GM12892 (cell line): ENCODE measurements at regions not wholly inside any gene's neighbourhood (a gene's known extent, or its start where the extent isn't known, plus 50 kb on each side); places are given as distances from the start of the nearest gene placed in this dataset.

Source experiments
- DNase-seq: peaks from one replicate; pipeline ENCODE4 v3.0.0; 2011; ENCODE audit not compliant: insufficient read length
- FAIRE-seq: peaks from 2 replicates; lab custom pipeline; 2011; peaks lifted over from hg19 to GRCh38; lab: Jason Lieb, UNC
- POLR2A ChIP-seq: IDR thresholded peaks from 2 replicates; pipeline ENCODE4 v1.6.1; 2011; ENCODE audit warnings: low read depth, low read length, control low read depth
- POLR2AphosphoS5 ChIP-seq: IDR thresholded peaks from 2 replicates; pipeline ENCODE4 v1.6.1; 2011; ENCODE audit warnings: low read depth, low read length, control low read depth
- TAF1 ChIP-seq: IDR thresholded peaks from 2 replicates; pipeline ENCODE4 v1.6.1; 2011; ENCODE audit warnings: low read depth, mild to moderate bottlenecking, control low read depth, low read length, borderline replicate concordance

GRCh38 chr11:15526859-15527450, 412.2 kb downstream of the INSC start:
- DNase-seq, result no peak
- TF ChIP-seq POLR2A (no peak), TAF1 (no peak), POLR2AphosphoS5 (no peak)
- FAIRE-seq, result no peak

DNA sequence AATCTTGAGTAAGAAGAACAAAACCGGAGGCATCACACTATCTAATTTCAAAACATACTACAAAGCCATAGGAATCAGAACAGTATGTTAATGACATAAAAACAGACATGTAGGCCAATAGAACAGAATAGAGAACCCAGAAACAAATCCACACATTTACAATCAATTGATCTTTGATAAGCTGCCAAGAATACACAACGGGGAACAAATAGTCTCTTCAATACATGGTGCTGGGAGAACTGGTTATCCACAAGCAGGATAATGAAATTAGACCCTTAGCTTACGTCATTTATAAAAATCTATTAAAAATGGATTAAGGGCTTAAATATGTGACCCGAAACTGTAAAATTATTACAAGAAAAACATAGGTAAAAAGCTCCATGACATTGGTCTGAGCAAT, 417.7 kb downstream of the INSC start:
- FAIRE-seq (no peak), DNase-seq (no peak)
- TF ChIP-seq POLR2A (no peak), POLR2AphosphoS5 (no peak), TAF1 (no peak)

DNA sequence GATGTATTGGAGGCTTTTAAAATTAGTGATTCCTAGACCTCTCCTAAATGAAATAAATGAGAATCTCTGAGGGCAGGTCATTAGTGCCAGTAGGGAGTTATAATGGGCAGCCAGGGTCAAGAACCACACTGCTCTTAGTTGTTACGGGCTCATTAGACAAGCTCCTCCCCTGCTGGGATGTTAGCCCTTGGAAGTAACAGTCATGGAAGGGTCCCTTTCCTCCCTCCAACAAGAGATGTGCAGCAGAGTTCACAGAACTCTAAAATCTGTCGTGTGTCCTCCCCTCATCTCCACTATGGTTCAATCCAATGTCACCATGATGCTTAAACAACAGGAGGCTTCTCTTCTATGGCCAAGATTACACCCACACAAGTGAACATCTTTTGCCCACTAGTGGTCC, 419.5 kb downstream of the INSC start:
- no peak for DNase-seq
- TF ChIP-seq POLR2AphosphoS5 (no peak), POLR2A (no peak), TAF1 (no peak)
- FAIRE-seq, result no peak

DNA sequence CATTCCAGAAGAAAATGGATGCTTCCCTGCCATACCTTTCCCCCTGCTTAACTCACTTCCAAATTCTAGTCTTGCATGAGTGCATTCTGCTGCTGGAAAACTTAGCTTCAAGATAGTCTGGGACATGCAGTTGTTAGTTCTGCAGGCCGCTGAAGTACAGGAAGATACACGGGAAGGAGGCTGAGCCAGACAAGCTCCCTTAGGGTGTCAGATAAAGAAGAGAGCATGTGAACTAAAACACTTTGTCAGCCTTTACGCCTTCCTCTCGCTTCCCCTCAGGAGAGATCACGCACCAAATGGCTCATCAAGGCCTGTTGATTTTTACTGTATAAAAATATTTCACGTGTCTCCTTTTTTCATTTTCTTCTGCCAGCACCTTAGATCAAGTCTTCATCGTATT, 420.7 kb downstream of the INSC start:
- no peak for TF ChIP-seq POLR2AphosphoS5
- TF ChIP-seq TAF1, result no peak
- TF ChIP-seq POLR2A, result no peak
- FAIRE-seq (no peak), DNase-seq (no peak)

- no peak for FAIRE-seq
- DNase-seq, result no peak
- TF ChIP-seq TAF1, result no peak
- no peak for TF ChIP-seq POLR2A
- TF ChIP-seq POLR2AphosphoS5, result no peak
Observed at GRCh38 chr11:15536438-15536837, 421.7 kb downstream of the INSC start.

DNA sequence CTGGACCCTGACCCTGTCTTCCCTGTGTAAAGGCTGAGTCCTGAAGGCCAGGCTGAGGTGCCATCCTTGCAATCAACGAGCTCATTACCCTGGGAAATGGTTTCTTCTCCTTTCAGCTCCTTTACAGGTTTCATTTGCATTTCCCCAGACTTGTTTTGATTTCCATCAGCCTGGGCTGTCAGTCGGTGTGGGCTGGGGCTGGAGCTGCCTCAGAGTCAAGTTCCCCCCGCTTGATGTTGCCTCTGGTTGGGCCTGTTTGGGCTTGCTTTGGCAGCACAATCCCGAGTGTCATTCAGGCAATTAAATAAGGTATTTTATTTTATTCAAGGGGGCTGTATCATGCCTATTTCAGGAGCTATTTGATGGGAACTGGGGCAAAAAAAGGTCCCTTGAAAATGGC, 424.9 kb downstream of the INSC start:
- TF ChIP-seq POLR2A (no peak), TAF1 (no peak), POLR2AphosphoS5 (no peak)
- FAIRE-seq (no peak), DNase-seq (no peak)

GRCh38 chr11:15541079-15541478, 426.4 kb downstream of the INSC start:
- DNase-seq (no peak), FAIRE-seq (no peak)
- TF ChIP-seq TAF1 (no peak), POLR2A (no peak), POLR2AphosphoS5 (no peak)

GRCh38 chr11:15544353-15544752, 429.6 kb downstream of the INSC start:
- FAIRE-seq (no peak), DNase-seq (no peak)
- TF ChIP-seq POLR2AphosphoS5 (no peak), POLR2A (no peak), TAF1 (no peak)

- TF ChIP-seq TAF1 (no peak), POLR2AphosphoS5 (no peak), POLR2A (no peak)
- DNase-seq (no peak), FAIRE-seq (no peak)
Observed at GRCh38 chr11:15547685-15548084, 433.0 kb downstream of the INSC start.

- TF ChIP-seq POLR2A (no peak), POLR2AphosphoS5 (no peak), TAF1 (no peak)
- no peak for FAIRE-seq
- no peak for DNase-seq
Observed at GRCh38 chr11:15551901-15552851, 437.5 kb downstream of the INSC start.

DNA sequence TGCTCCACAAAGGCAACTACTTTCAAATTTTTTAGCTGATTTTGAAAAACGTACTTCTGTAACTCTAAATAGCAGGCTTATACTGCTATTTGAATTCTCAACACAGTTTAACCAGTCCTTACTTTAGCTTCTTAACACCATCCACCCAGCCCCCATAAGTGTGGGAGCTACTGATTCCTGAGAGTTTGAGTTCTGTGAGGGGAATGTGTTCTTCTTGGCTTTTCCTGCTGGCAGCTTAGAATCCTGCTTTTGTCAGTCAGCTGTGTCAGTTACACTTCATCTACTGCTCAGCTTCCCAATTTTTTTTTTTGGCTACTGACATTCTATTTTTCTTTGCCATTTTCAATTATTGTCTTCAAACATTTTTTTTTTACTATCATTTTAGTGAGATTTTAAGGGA, 440.4 kb downstream of the INSC start:
- TF ChIP-seq TAF1 (no peak), POLR2A (no peak), POLR2AphosphoS5 (no peak)
- DNase-seq (no peak), FAIRE-seq (no peak)
